IMR-90 (cell line): ENCODE measurements at regions not wholly inside any gene's neighbourhood (a gene's known extent, or its start where the extent isn't known, plus 50 kb on each side); places are given as distances from the start of the nearest gene placed in this dataset.

Experiments
- ATAC-seq: fragments of 200-7000 bp; cut with Tn5 transposase; 2 replicates; pipeline ENCODE4 v1.9.1; 2020; ENCODE audit warnings: low read depth, mild to moderate bottlenecking, moderate library complexity
- BruUV-seq: library from RNA; stranded (reverse); fragments of 400-500 nt; replicated peaks from 2 replicates; lab custom pipeline; 2021; lab: Mats Ljungman, UMichigan
- CTCF ChIA-PET: fragments of 300-600 bp; formaldehyde crosslinking; extraction: SDS; loops from one replicate; lab custom pipeline; 2021; ENCODE audit warnings: antibody characterized with exemption; lab: Yijun Ruan, JAX
- POLR2A ChIA-PET: fragments of 300-600 bp; sonication (Branson Sonifier 250); formaldehyde crosslinking; loops from one replicate; lab custom pipeline; 2022; ENCODE audit warnings: antibody characterized with exemption; ENCODE audit not compliant: unreplicated experiment; lab: Charles Lee
- DNase-seq: peaks from one replicate; pipeline ENCODE4 v3.0.0; 2013
- H2AFZ ChIP-seq: replicated peaks from 2 replicates; pipeline ENCODE3; 2013; ENCODE audit warnings: low read length, mild to moderate bottlenecking; ENCODE audit not compliant: poor library complexity
- H2AK5ac ChIP-seq: 2 replicates; pipeline ENCODE4 v1.6.1; 2013; ENCODE audit warnings: low read depth, low read length, inconsistent platforms
- H2AK9ac ChIP-seq: replicated peaks from 2 replicates; pipeline ENCODE3; 2013; ENCODE audit warnings: mild to moderate bottlenecking, low read depth, low read length, moderate library complexity; ENCODE audit not compliant: poor library complexity
- H2BK120ac ChIP-seq: 2 replicates; pipeline ENCODE4 v1.6.1; 2013; ENCODE audit warnings: low read depth, low read length, inconsistent platforms
- H2BK15ac ChIP-seq: 3 replicates; pipeline ENCODE4 v1.6.1; 2013; ENCODE audit warnings: low read depth, low read length, inconsistent platforms
- H2BK20ac ChIP-seq: 2 replicates; pipeline ENCODE4 v1.6.1; 2013; ENCODE audit warnings: low read depth, mild to moderate bottlenecking, inconsistent platforms, low read length, moderate library complexity
- H2BK5ac ChIP-seq: 2 replicates; pipeline ENCODE4 v1.6.1; 2013; ENCODE audit warnings: mild to moderate bottlenecking, low read depth, low read length, inconsistent platforms; ENCODE audit not compliant: poor library complexity, severe bottlenecking
- H3K14ac ChIP-seq: replicated peaks from 2 replicates; pipeline ENCODE4 v1.6.1; 2013; ENCODE audit warnings: low read depth, low read length, inconsistent platforms
- H3K18ac ChIP-seq: 2 replicates; pipeline ENCODE4 v1.6.1; 2013; ENCODE audit warnings: low read depth, low read length, control low read depth
- H3K23ac ChIP-seq: 2 replicates; pipeline ENCODE4 v1.6.1; 2013; ENCODE audit warnings: low read depth, low read length, inconsistent platforms
- H3K27ac ChIP-seq: 2 replicates; pipeline ENCODE4 v1.5.1; 2013; ENCODE audit warnings: mild to moderate bottlenecking, control low read depth, low read length; ENCODE audit not compliant: insufficient read depth
- H3K27me3 ChIP-seq: 2 replicates; pipeline ENCODE4 v1.6.1; 2013; ENCODE audit warnings: low read length; ENCODE audit not compliant: control insufficient read depth, insufficient read depth
- H3K36me3 ChIP-seq: 2 replicates; pipeline ENCODE4 v1.6.1; 2013; ENCODE audit warnings: low read length, mixed read lengths; ENCODE audit not compliant: control insufficient read depth, insufficient read depth
- H3K4ac ChIP-seq: 2 replicates; pipeline ENCODE4 v1.6.1; 2013; ENCODE audit warnings: low read depth, low read length, inconsistent platforms
- H3K4me1 ChIP-seq: 2 replicates; pipeline ENCODE4 v1.6.1; 2013; ENCODE audit warnings: low read length, mixed read lengths; ENCODE audit not compliant: control insufficient read depth, insufficient read depth
- H3K4me2 ChIP-seq: 2 replicates; pipeline ENCODE4 v1.6.1; 2013; ENCODE audit warnings: low read depth, mild to moderate bottlenecking, control low read depth, low read length, moderate library complexity
- H3K4me3 ChIP-seq: 2 replicates; pipeline ENCODE4 v1.5.1; 2013; ENCODE audit warnings: low read depth, mild to moderate bottlenecking, control low read depth, low read length, moderate library complexity; ENCODE audit not compliant: insufficient read depth
- H3K56ac ChIP-seq: 2 replicates; pipeline ENCODE4 v1.6.1; 2013; ENCODE audit warnings: low read length, inconsistent platforms; ENCODE audit not compliant: insufficient read depth; ENCODE audit errors: extremely low read depth
- H3K79me1 ChIP-seq, 2 experiments: 2 replicates each; pipeline ENCODE4 v1.6.1; 2013; ENCODE audit warnings: low read length in 2 of 2, inconsistent platforms in 1 of 2, low read depth in 1 of 2
- H3K9ac ChIP-seq: 2 replicates; pipeline ENCODE4 v1.6.1; 2013; ENCODE audit warnings: low read depth, low read length, control low read depth
- H3K9me1 ChIP-seq: 2 replicates; pipeline ENCODE4 v1.6.1; 2013; ENCODE audit warnings: low read length, inconsistent platforms; ENCODE audit not compliant: insufficient read depth
- H3K9me3 ChIP-seq: 2 replicates; pipeline ENCODE4 v1.6.1; 2013; ENCODE audit warnings: low read length; ENCODE audit not compliant: control insufficient read depth, insufficient read depth
- H4K20me1 ChIP-seq: 2 replicates; pipeline ENCODE4 v1.6.1; 2013; ENCODE audit warnings: low read length, inconsistent platforms; ENCODE audit not compliant: insufficient read depth
- H4K5ac ChIP-seq: 2 replicates; pipeline ENCODE4 v1.6.1; 2013; ENCODE audit warnings: mild to moderate bottlenecking, low read depth, low read length, control low read depth
- H4K8ac ChIP-seq, 2 experiments: 2 replicates each; pipeline ENCODE4 v1.6.1; 2013; ENCODE audit warnings: low read depth in 2 of 2, low read length in 2 of 2, control low read depth in 1 of 2, inconsistent platforms in 1 of 2
- H4K91ac ChIP-seq: 2 replicates; pipeline ENCODE4 v1.6.1; 2013; ENCODE audit warnings: low read depth, low read length, inconsistent platforms; ENCODE audit not compliant: insufficient read depth
- BHLHE40 ChIP-seq: fragments of 150-350 bp; IDR thresholded peaks from 2 replicates; pipeline ENCODE4 v1.6.1; 2016; ENCODE audit warnings: mild to moderate bottlenecking, low read depth, low read length
- FOS ChIP-seq: fragments of 150-350 bp; IDR thresholded peaks from 2 replicates; pipeline ENCODE4 v1.6.1; 2016; ENCODE audit warnings: low read depth, low read length
- MAZ ChIP-seq: IDR thresholded peaks from 2 replicates; pipeline ENCODE4 v1.6.1; 2012; ENCODE audit warnings: low read depth, mild to moderate bottlenecking, low read length, improper control_type of control experiment, moderate library complexity, borderline replicate concordance
- RCOR1 ChIP-seq: IDR thresholded peaks from 2 replicates; pipeline ENCODE4 v1.6.1; 2012; ENCODE audit warnings: mild to moderate bottlenecking, low read length, improper control_type of control experiment; ENCODE audit not compliant: insufficient replicate concordance
- WGBS, 2 experiments: methylation state at CpG; one replicate each; pipeline versions ENCODE4 v1.1.5 to v1.1.7; 2013; ENCODE audit warnings: missing lambda C conversion rate in 2 of 2; ENCODE audit not compliant: insufficient read length in 1 of 2; ENCODE audit errors: extremely low coverage in 2 of 2; 5-methylcytosine and 5-hydroxymethylcytosine counted together
- dilution Hi-C: fragments of 300-500 bp; cut with HindIII; formaldehyde crosslinking; loops from one replicate; pipeline ENCODE4 v1.14.3; 2018; ENCODE audit warnings: low sequenced_read_pairs; ENCODE audit not compliant: unreplicated experiment
- in situ Hi-C: fragments of 300-500 bp; cut with MboI; formaldehyde crosslinking; loops from 3 replicates; pipeline ENCODE4 v1.14.3; 2019; ENCODE audit warnings: low sequenced_read_pairs, inconsistent platforms, mixed read lengths
- intact Hi-C: fragments of 100-400 bp; cut with micrococcal nuclease; formaldehyde crosslinking; loops from 2 replicates; pipeline ENCODE4 v1.10.0; 2022

DNA sequence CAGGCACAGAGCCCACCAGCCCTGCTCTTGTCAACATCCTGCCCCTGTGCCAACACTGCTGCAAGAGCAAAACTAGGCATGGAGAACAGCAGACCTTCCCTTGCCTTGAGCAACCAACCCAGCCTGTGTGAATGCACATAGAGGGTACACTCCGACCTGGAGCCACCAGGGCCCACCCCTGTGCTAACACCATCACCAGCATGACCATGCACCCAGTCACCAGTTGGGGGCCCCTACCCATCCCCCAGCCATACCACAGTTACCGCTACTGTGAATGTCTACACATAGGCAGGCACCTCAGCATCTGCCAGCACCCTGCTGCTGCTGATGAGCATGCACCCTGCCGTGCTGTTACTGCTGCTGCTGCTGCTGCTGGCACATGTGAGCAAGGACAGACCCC lies 301.9 kb upstream of the ST6GAL2 start:
- Histone ChIP-seq H2AK5ac (no peak overlapping the region), H3K4ac (no peak overlapping the region), H3K4me3 (no peak overlapping the region), H2AK9ac (no peak overlapping the region), H4K20me1 (no peaks in the 10 kb centered on the region), H3K36me3 (no peaks in the 10 kb centered on the region), H3K4me1 (no peaks in the 10 kb centered on the region), H3K27ac (no peak overlapping the region), H3K9ac (no peak overlapping the region), H2BK120ac (no peak overlapping the region), H3K9me3 (peaks cover 9% of the 10 kb centered on the region; the same call in 1 of the 2 replicates), H2BK20ac (no peak overlapping the region), H3K9me1 (no peaks in the 10 kb centered on the region), H3K56ac (no peak overlapping the region), H3K4me2 (no peak overlapping the region), H4K5ac (no peak overlapping the region), H2BK5ac (no peak overlapping the region), H3K18ac (no peak overlapping the region), H2BK15ac (no peak overlapping the region), H3K14ac (no peak overlapping the region), H4K8ac (no peak overlapping the region), H3K23ac (no peak overlapping the region), H3K27me3 (no peaks in the 10 kb centered on the region), H2AFZ (no peak overlapping the region), H4K91ac (no peak overlapping the region), H3K79me1 (no peaks in the 10 kb centered on the region)
- ChIA-PET POLR2A (no interaction called here), CTCF (no interaction called here)
- in situ Hi-C loops (no loop called here), dilution Hi-C loops (no loop called here), intact Hi-C loops (no loop called here)
- no CpG with 5 or more reads among the region's 3 CpGs for WGBS, 2 experiments
- ATAC-seq (no peak), DNase-seq (no peak)
- BruUV-seq: no TSS peak
- TF ChIP-seq RCOR1 (no peak), BHLHE40 (no peak), FOS (no peak), MAZ (no peak)
